GM19328 (cell line): ENCODE measurements at regions not wholly inside any gene's neighbourhood (a gene's known extent, or its start where the extent isn't known, plus 50 kb on each side); places are given as distances from the start of the nearest gene placed in this dataset.
"Not testable (repeated sequence)": the region's sequence is repeated elsewhere in the genome, so short reads cannot be mapped to it uniquely, and the experiment has no call there.

Experiments
- ATAC-seq: cut with Tn5 transposase; IDR thresholded peaks from one replicate; pipeline ENCODE4 v1.9.1; 2021; ENCODE audit warnings: mild to moderate bottlenecking, moderate library complexity; ENCODE audit not compliant: unreplicated experiment

GRCh38 chr4:173475751-173476150, 54.3 kb downstream of the HAND2 start:
- ATAC-seq = no peak

DNA sequence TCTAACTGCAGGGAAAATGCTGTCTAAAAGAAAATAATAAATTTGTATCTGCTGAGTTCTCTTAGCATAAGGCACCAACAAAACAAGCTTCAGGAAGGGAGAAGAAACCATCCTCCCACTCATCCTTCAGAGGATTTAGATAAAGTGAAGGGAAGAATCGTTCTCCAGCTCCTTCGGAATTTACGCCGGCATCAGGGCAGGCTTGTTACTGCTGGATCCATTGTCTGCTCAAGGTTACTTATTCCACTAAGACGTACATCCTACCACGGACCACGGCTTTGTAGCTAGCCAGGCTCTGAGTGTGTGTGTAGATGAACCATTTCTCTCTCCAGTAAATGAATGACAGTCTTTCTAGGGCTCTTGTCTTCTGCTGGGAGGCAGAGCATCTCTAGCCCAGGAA, 60.4 kb downstream of the HAND2 start:
- no peak for ATAC-seq

DNA sequence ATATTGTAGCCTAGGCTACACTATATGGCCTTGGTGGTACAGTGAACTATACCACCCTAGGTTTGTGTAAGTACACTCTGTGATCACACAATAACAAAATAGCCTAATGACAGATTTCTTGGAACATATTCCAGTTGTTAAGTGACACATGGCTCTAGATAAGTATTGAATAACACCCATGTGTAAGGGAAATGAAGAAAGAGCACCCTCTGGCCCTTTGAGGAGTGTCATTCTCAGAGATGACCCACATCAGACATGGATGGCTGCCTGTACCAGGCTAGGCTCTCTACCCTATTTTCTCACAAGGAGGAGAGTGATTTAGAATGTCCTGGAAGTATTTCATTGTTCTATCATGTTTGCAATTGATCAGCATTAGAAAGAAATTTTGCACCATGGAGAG, 61.7 kb downstream of the HAND2 start:
- no peak for ATAC-seq

DNA sequence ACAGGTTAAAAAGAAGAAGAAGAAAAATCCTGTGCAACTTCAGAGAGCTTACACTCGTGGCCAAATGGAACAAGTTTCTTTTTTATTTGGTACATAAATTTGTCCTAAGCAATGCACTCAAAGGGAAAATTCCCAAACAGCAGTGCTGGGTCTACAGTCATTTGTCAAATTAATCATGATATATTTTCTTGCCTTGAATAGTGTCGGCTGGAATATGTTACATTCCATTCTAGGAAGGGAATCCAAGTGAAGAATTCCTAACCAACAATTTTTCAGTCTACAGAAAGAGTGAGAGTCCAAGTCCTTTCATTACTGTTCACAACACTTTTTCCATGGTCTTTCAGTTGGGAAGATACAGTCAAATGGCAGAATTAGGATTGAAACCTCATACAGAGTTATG, 63.9 kb downstream of the HAND2 start:
- no peak for ATAC-seq

DNA sequence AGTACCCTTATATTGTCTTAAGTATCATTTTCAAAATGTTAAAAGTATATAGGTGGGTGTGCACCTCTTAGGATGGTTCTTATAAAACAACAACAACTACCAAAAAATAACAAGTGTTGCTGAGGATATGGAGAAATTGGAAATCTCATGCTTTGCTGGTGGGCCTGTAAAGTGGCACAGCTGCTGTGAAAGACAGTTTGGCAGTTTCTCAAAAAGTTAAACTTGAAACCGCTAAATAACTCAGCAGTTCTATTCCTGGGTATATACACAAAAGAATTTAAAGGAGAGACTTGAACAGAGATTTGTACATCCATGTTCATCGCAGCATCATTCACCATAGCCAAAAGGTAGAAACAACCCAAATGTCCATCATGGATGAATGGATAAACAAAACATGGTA, 65.5 kb downstream of the HAND2 start:
- no peak for ATAC-seq

- ATAC-seq = no peak
Measured at GRCh38 chr4:173463816-173464215, 64.9 kb upstream of the SCRG1 start.

DNA sequence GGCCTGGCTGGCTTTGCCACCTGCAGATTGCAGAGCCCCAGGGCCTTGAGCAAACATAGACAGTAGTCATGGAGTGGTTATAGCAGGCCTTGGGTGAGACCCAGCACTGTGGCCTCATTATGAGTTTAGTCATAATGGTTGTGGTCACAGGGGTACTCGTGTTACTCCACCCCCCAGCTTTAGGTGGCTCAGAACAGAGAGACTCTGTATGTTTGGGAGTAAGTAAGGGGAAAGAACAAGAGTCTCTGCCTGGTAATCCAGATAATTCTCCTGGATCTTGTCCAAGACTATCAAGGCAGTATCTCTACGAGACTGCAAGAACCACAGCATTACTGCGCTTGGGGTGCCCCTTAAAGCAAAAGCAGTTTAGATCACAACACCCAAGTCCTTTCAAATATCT, 62.3 kb upstream of the SCRG1 start:
- ATAC-seq = no peak

DNA sequence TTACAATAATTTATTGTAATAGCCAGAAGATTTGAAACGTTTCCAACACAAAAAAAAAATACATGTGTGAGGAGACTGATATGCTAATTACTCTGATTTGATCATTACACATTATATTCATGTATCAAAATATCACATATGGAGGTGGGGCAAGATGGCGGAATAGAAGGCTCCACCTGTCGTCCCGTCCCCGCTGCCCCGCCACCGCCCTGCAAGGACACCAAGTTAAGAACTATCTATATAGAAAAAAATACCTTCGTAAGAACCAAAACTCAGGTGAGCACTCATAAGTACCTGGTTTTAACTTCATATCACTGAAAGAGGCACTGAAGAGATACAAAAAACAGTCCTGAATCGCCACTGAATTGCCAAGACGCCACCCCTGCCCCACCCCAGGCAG, 60.9 kb upstream of the SCRG1 start:
- no peak for ATAC-seq

- no peak for ATAC-seq
Measured at GRCh38 chr4:173457893-173458292, 59.0 kb upstream of the SCRG1 start.

- ATAC-seq = not testable (repeated sequence)
Measured at GRCh38 chr4:173451435-173451834, 52.5 kb upstream of the SCRG1 start.

GRCh38 chr4:173450281-173450680, 51.4 kb upstream of the SCRG1 start:
- ATAC-seq = no peak

GRCh38 chr4:173449380-173449717, 50.4 kb upstream of the SCRG1 start:
- no peak for ATAC-seq

- peak; percentile 44 for ATAC-seq
Measured at GRCh38 chr4:173448608-173449379, 49.9 kb upstream of the SCRG1 start.
